ENCODE measurements at regions not wholly inside any gene's neighbourhood (a gene's known extent, or its start where the extent isn't known, plus 50 kb on each side); places are given as distances from the start of the nearest gene placed in this dataset.

DNA sequence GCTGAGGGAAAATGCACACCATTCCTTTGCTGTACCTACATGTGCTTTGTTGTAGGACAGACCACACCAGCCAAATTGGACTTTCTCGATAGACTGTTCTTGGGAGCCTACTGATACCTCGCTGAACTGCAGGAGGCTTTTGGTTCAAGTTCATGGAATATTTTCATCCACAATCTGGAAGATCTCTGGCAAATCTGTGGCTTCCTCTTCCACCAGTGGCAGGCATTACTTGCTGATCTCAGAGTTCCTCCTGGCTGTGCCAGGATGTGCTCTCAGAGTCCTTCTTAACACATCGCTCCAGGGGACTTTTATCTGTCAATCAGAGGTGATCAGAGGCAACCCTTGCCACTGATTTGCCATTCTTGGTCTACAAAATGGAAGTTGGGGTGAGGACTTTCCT, 87.7 kb downstream of the PTGR3 start:
- no peaks in the 10 kb centered on the region for H3K9me3 ChIP-seq (ENCODE audit: low read depth)
- no peaks in the 10 kb centered on the region for H3K36me3 ChIP-seq
- no peak for DNase-seq (ENCODE audit: low read depth in 1 of 2, low spot score in 1 of 2)
- TF ChIP-seq, protein P1, sequence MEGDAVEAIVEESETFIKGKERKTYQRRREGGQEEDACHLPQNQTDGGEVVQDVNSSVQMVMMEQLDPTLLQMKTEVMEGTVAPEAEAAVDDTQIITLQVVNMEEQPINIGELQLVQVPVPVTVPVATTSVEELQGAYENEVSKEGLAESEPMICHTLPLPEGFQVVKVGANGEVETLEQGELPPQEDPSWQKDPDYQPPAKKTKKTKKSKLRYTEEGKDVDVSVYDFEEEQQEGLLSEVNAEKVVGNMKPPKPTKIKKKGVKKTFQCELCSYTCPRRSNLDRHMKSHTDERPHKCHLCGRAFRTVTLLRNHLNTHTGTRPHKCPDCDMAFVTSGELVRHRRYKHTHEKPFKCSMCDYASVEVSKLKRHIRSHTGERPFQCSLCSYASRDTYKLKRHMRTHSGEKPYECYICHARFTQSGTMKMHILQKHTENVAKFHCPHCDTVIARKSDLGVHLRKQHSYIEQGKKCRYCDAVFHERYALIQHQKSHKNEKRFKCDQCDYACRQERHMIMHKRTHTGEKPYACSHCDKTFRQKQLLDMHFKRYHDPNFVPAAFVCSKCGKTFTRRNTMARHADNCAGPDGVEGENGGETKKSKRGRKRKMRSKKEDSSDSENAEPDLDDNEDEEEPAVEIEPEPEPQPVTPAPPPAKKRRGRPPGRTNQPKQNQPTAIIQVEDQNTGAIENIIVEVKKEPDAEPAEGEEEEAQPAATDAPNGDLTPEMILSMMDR (IDR thresholded peaks at IDR 0.05; ENCODE audit: low read depth, low read length): no peak
- no peaks in the 10 kb centered on the region for H3K4me1 ChIP-seq (ENCODE audit: low read depth)
- no peaks in the 10 kb centered on the region for H3K27me3 ChIP-seq
- no peak overlapping the region for H3K27ac ChIP-seq
- no peak overlapping the region for H3K4me3 ChIP-seq

DNA sequence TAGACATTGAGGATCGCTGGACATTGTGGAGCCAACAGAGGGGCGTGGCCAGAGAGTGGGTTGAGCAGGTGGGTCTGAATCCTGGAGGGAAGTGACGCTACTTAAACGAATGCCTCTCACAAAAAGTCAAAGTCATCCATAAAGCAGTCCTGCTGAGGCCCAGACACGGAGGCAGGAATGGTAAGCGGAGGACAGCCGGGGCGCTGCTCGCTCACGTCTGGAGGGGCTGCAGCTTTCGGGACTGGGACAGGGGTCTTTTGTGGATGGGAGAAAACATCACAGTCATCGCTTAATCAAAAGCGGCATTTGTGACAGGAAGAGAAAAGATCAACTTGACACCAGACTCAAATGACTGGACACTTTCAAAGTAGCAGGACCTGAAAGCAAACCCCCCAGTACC, 88.4 kb downstream of the PTGR3 start:
- no peak for DNase-seq (ENCODE audit: low read depth in 1 of 2, low spot score in 1 of 2)
- TF ChIP-seq, protein P1 (IDR thresholded peaks at IDR 0.05; ENCODE audit: low read depth, low read length): no peak
- H3K27ac ChIP-seq: no peak overlapping the region
- H3K27me3 ChIP-seq: no peaks in the 10 kb centered on the region
- no peaks in the 10 kb centered on the region for H3K4me1 ChIP-seq (ENCODE audit: low read depth)
- H3K4me3 ChIP-seq: no peak overlapping the region
- H3K9me3 ChIP-seq (ENCODE audit: low read depth): no peaks in the 10 kb centered on the region
- H3K36me3 ChIP-seq: no peaks in the 10 kb centered on the region

DNA sequence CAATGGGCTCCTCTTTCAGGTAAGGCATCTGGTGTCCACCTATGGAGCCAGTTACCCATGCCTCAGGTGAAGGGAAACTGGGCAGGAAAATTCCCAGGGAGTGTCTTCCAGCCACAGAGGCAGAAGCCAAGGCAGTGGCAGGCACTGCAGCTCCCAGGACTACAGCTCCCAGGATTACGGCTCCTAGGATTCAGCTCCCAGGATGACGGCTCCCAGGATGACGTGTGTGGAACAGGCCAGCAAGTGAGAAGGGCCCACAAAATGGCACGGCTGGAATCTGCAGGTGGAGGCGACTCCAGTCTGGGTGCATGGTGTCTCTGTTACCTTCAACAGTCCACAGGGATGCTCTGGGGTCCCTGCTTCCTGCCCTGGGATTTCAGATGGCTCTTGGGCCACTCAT, 92.1 kb downstream of the PTGR3 start:
- H3K9me3 ChIP-seq (ENCODE audit: low read depth): no peaks in the 10 kb centered on the region
- DNase-seq (ENCODE audit: low read depth in 1 of 2, low spot score in 1 of 2): no peak
- TF ChIP-seq, protein P1 (IDR thresholded peaks at IDR 0.05; ENCODE audit: low read depth, low read length): no peak
- H3K36me3 ChIP-seq: no peaks in the 10 kb centered on the region
- no peaks in the 10 kb centered on the region for H3K27me3 ChIP-seq
- H3K4me3 ChIP-seq: no peak overlapping the region
- H3K4me1 ChIP-seq (ENCODE audit: low read depth): peaks cover 2% of the 10 kb centered on the region
- H3K27ac ChIP-seq: no peak overlapping the region

DNA sequence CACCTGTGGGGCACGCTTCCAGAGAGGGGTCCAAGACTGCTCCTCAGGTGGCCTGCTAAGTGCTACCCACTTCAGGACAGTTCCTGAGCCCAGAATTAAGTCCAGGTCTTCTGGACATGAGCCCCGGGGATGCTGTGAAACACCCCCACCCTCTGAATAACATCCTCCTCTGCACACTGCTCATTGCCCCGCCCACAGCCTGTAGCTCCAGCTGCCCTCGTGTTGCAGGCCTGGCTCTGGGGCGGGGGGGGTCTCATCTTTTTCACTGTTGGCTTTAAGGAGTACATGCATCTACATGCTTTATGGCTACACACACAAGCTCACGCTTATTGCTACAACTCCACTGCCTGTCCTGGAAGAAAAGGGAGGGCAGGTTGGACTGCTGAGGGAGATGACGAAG, 92.8 kb downstream of the PTGR3 start:
- Histone ChIP-seq H3K36me3 (no peaks in the 10 kb centered on the region), H3K27me3 (no peaks in the 10 kb centered on the region), H3K27ac (no peak overlapping the region), H3K4me1 (ENCODE audit: low read depth) (peaks cover 2% of the 10 kb centered on the region), H3K9me3 (ENCODE audit: low read depth) (no peaks in the 10 kb centered on the region), H3K4me3 (no peak overlapping the region)
- TF ChIP-seq, protein P1 (IDR thresholded peaks at IDR 0.05; ENCODE audit: low read depth, low read length): no peak
- no peak for DNase-seq (ENCODE audit: low read depth in 1 of 2, low spot score in 1 of 2)

DNA sequence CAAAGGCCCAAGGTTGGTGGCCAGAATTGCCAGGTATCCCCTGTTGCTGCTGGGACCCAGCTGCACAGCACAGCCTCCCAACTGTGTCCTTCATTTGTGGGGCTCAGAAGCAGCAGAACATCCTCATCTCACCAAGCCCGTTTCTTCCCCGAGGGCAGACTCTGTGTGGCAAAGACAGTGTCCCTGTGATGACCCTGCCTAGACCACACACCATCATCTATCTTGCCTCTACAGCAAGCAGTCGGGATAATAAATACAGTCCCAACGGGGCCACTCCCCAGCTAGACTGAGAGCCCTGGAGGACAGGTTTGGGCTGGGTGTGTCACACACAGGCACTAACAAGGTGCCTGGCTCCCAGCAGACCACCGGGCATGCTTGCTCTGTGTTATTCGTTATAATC, 93.4 kb downstream of the PTGR3 start:
- no peak for DNase-seq (ENCODE audit: low read depth in 1 of 2, low spot score in 1 of 2)
- TF ChIP-seq, protein P1 (IDR thresholded peaks at IDR 0.05; ENCODE audit: low read depth, low read length): no peak
- H3K36me3 ChIP-seq: no peaks in the 10 kb centered on the region
- peaks cover 2% of the 10 kb centered on the region for H3K4me1 ChIP-seq (ENCODE audit: low read depth)
- no peaks in the 10 kb centered on the region for H3K27me3 ChIP-seq
- H3K27ac ChIP-seq: no peak overlapping the region
- H3K9me3 ChIP-seq (ENCODE audit: low read depth): no peaks in the 10 kb centered on the region
- H3K4me3 ChIP-seq: no peak overlapping the region
